CD4-positive, alpha-beta T cell treated with Interleukin-6 at 100 ng/mL for 8 hours (primary cell): ENCODE measurements at regions not wholly inside any gene's neighbourhood (a gene's known extent, or its start where the extent isn't known, plus 50 kb on each side); places are given as distances from the start of the nearest gene placed in this dataset.

Source experiments
- DNase-seq: peaks from one replicate; pipeline ENCODE4 v3.0.0-alpha.2; 2020; ENCODE audit warnings: mixed read lengths, low spot score

- no peak for DNase-seq
Measured at GRCh38 chr5:130251931-130252330, 347.7 kb downstream of the CHSY3 start.

- no peak for DNase-seq
Measured at GRCh38 chr5:130243641-130244040, 339.4 kb downstream of the CHSY3 start.

DNA sequence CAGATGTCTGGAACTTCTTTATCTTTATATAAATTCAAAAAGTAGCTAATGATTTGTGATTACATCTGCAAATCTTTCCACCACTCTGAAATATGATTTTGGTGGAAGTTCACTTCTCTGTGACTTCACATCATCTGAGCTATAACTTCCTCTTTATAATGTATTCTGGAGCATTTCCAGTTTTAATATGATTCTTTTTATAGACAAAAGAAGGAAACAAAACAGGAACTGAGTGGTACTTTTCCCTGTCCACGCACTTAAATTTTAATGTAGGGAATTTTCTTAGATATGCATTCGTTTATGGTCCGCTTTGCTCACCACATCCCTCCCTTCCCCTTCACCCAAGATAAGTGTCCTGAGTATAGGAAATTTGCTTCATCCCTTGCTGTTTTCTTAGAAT lies 333.5 kb downstream of the CHSY3 start:
- no peak for DNase-seq
